ENCODE measurements at regions not wholly inside any gene's neighbourhood (a gene's known extent, or its start where the extent isn't known, plus 50 kb on each side); places are given as distances from the start of the nearest gene placed in this dataset.

DNA sequence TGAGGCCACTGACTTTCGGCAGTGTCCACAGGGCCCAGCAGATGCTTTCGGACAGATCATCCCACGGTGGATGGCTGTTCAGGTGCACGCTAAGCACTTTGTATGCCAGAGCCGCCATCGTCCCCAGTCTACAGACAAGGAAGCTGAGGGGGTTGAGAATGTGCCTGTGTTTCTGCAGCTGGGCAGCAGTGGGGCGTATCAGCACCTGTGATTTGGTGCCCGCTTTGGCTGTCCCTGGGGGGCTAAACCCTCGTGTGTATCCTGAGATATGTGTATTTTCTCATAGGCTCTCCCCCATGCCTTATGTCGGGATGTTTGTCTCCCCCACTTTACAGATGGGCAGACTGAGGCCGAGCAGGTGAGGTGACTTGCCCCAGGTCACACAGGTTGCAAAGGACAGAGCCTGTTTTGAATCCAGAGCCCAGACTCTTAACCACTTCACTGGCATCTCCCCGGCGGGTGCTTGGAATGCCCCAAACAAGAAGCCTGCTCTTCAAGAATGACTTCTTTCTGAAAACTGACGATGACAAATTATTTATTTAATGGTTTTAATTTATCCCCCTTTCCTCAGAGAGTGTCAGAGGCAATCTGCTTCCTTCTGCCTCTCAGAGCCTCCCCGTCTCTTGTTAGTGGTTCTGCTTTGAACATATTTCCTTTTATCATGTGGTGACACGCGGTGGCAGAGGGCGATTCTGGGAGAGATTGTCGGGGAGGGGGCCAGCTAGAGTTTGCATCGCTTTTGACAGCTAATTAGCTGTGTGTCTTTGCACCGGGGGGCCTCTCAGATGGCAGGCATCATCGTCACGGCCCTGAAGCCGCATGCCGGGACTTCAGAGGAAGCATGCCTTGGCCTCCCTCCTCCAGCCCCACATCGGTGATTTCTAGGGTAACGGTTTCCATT is 149.6 kb upstream of the CIBAR2 start:
- ATAC-seq (ENCODE audit: insufficient read depth, low read depth) (peak; percentile 54; the same call in 2 of the 3 replicates), DNase-seq (peak; percentile 19)
- Histone ChIP-seq H3K9me3 (ENCODE audit: insufficient read depth, low read length, severe bottlenecking) (no peaks in the 10 kb centered on the region), H3K79me2 (ENCODE audit: insufficient read depth, low read length) (no peaks in the 10 kb centered on the region), H3K4me1 (ENCODE audit: insufficient read depth, low read length) (no peaks in the 10 kb centered on the region), H3K4me3 (ENCODE audit: low read depth in 1 of 2, low read length in 2 of 2) (no peak overlapping the region), H3K9ac (ENCODE audit: low read depth, low read length) (no peak overlapping the region), H3K4me2 (ENCODE audit: insufficient read depth, low read length) (no peak overlapping the region), H2AFZ (ENCODE audit: low read depth, low read length) (no peak overlapping the region), H4K20me1 (ENCODE audit: insufficient read depth, low read length) (peaks cover 8% of the 10 kb centered on the region; the same call in 1 of the 2 replicates), H3K27me3 (ENCODE audit: insufficient read depth, low read length, poor library complexity) (peaks cover 41% of the 10 kb centered on the region), H3K27ac (ENCODE audit: low read length) (no peak overlapping the region), H3K36me3 (ENCODE audit: insufficient read depth, low read length) (no peaks in the 10 kb centered on the region)
- TF ChIP-seq, protein P1, sequence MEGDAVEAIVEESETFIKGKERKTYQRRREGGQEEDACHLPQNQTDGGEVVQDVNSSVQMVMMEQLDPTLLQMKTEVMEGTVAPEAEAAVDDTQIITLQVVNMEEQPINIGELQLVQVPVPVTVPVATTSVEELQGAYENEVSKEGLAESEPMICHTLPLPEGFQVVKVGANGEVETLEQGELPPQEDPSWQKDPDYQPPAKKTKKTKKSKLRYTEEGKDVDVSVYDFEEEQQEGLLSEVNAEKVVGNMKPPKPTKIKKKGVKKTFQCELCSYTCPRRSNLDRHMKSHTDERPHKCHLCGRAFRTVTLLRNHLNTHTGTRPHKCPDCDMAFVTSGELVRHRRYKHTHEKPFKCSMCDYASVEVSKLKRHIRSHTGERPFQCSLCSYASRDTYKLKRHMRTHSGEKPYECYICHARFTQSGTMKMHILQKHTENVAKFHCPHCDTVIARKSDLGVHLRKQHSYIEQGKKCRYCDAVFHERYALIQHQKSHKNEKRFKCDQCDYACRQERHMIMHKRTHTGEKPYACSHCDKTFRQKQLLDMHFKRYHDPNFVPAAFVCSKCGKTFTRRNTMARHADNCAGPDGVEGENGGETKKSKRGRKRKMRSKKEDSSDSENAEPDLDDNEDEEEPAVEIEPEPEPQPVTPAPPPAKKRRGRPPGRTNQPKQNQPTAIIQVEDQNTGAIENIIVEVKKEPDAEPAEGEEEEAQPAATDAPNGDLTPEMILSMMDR (IDR thresholded peaks at IDR 0.05; ENCODE audit: borderline replicate concordance, extremely low read depth, low read length, poor library complexity, severe bottlenecking): no peak
- TF ChIP-seq EZH2 (IDR thresholded peaks at IDR 0.05; ENCODE audit: borderline replicate concordance, low read depth, low read length, severe bottlenecking): peak; percentile 55

- no peaks in the 10 kb centered on the region for H3K9me3 ChIP-seq (ENCODE audit: insufficient read depth, low read length, severe bottlenecking)
- no peaks in the 10 kb centered on the region for H3K36me3 ChIP-seq (ENCODE audit: insufficient read depth, low read length)
- peaks cover 41% of the 10 kb centered on the region for H3K27me3 ChIP-seq (ENCODE audit: insufficient read depth, low read length, poor library complexity)
- no peaks in the 10 kb centered on the region for H3K4me1 ChIP-seq (ENCODE audit: insufficient read depth, low read length)
- H3K79me2 ChIP-seq (ENCODE audit: insufficient read depth, low read length): no peaks in the 10 kb centered on the region
- ATAC-seq (ENCODE audit: insufficient read depth, low read depth) (no peak), DNase-seq (no peak)
- TF ChIP-seq EZH2 (IDR thresholded peaks at IDR 0.05; ENCODE audit: borderline replicate concordance, low read depth, low read length, severe bottlenecking): no peak
- TF ChIP-seq, protein P1 (IDR thresholded peaks at IDR 0.05; ENCODE audit: borderline replicate concordance, extremely low read depth, low read length, poor library complexity, severe bottlenecking): no peak
- no peak overlapping the region for H3K9ac ChIP-seq (ENCODE audit: low read depth, low read length)
- H4K20me1 ChIP-seq (ENCODE audit: insufficient read depth, low read length): peaks cover 8% of the 10 kb centered on the region; the same call in 1 of the 2 replicates
- no peak overlapping the region for H3K4me2 ChIP-seq (ENCODE audit: insufficient read depth, low read length)
- H3K27ac ChIP-seq (ENCODE audit: low read length): no peak overlapping the region
- no peak overlapping the region for H2AFZ ChIP-seq (ENCODE audit: low read depth, low read length)
- H3K4me3 ChIP-seq (ENCODE audit: low read depth in 1 of 2, low read length in 2 of 2): no peak overlapping the region
Measured at GRCh38 chr16:85262558-85263238, 150.4 kb upstream of the CIBAR2 start.

GRCh38 chr16:85263239-85263585 is 150.9 kb upstream of the CIBAR2 start:
- Histone ChIP-seq H3K27me3 (ENCODE audit: insufficient read depth, low read length, poor library complexity) (peaks cover 41% of the 10 kb centered on the region), H4K20me1 (ENCODE audit: insufficient read depth, low read length) (peaks cover 7% of the 10 kb centered on the region; the same call in 1 of the 2 replicates), H3K4me2 (ENCODE audit: insufficient read depth, low read length) (no peak overlapping the region), H2AFZ (ENCODE audit: low read depth, low read length) (no peak overlapping the region), H3K36me3 (ENCODE audit: insufficient read depth, low read length) (no peaks in the 10 kb centered on the region), H3K4me3 (ENCODE audit: low read depth in 1 of 2, low read length in 2 of 2) (no peak overlapping the region), H3K27ac (ENCODE audit: low read length) (no peak overlapping the region), H3K79me2 (ENCODE audit: insufficient read depth, low read length) (no peaks in the 10 kb centered on the region), H3K9ac (ENCODE audit: low read depth, low read length) (no peak overlapping the region), H3K4me1 (ENCODE audit: insufficient read depth, low read length) (no peaks in the 10 kb centered on the region), H3K9me3 (ENCODE audit: insufficient read depth, low read length, severe bottlenecking) (no peaks in the 10 kb centered on the region)
- ATAC-seq (ENCODE audit: insufficient read depth, low read depth): no peak
- TF ChIP-seq, protein P1 (IDR thresholded peaks at IDR 0.05; ENCODE audit: borderline replicate concordance, extremely low read depth, low read length, poor library complexity, severe bottlenecking): no peak
- TF ChIP-seq EZH2 (IDR thresholded peaks at IDR 0.05; ENCODE audit: borderline replicate concordance, low read depth, low read length, severe bottlenecking): no peak
- DNase-seq: no peak
